ENCODE measurements at regions not wholly inside any gene's neighbourhood (a gene's known extent, or its start where the extent isn't known, plus 50 kb on each side); places are given as distances from the start of the nearest gene placed in this dataset.

DNA sequence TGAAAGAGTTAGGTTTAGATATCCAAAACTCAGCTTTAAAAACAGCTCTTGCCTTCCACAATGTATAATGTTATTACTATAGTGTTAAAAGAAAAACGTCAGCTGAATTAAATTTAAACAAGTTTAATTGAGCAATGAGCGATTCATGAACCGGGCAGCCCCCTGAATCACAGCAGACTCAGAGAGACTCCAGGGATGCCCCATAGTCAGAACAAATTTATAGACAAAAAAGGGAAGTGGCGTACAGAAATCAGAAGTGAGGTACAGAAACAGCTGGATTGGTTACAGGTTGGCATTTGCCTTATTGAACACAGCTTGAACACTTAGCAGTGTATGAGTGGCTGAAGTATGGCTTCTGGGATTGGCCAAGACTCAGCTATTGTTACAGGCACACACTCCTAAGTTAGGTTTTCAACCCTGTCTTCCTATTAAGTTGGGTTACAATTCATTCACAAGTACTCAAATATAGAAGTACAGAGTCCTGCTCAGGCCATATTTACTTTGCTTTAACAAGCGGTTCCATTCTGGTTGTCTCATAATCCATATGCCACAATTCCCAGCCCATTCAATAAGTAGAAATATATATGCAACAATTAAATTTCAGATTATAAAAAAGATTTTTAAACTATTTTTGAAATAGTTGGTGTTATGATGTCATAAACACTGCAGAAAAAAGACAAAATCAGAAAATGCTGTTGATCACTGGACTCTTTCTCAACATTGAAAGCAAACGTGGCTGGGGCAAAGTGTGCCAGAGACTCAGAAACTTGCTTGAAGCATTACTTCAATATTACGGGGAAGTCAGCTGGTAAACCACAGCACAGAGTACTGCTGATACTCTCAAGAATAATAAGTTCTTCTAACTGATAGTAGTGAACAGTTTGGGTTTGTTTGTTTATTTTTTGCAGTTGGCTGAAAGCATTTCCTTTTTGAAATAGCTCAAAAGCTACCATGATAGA, 459.7 kb downstream of the RAB28 start:
- H3K36me3 ChIP-seq (ENCODE audit: insufficient read depth, low read length): no peaks in the 10 kb centered on the region
- no peaks in the 10 kb centered on the region for H3K27me3 Mint-ChIP-seq
- H3K27ac Mint-ChIP-seq: no peak overlapping the region
- no peaks in the 10 kb centered on the region for H3K27me3 ChIP-seq (ENCODE audit: control insufficient read depth in 1 of 2, insufficient read depth in 2 of 2, low read length in 2 of 2)
- no peak overlapping the region for H3K4me3 ChIP-seq (ENCODE audit: low read length)
- ATAC-seq (ENCODE audit: poor library complexity) (no peak), DNase-seq (no peak)
- H3K9me3 Mint-ChIP-seq: peaks cover 8% of the 10 kb centered on the region
- intact Hi-C loops (cut with DNase I, micrococcal nuclease): no loop called here
- no peaks in the 10 kb centered on the region for H3K9me3 ChIP-seq (ENCODE audit: control insufficient read depth in 1 of 2, insufficient read depth in 1 of 2, low read length in 2 of 2)
- H3K4me1 ChIP-seq (ENCODE audit: insufficient read depth, low read length): no peaks in the 10 kb centered on the region
- H3K4me1 Mint-ChIP-seq (ENCODE audit: low read depth): no peaks in the 10 kb centered on the region
- no peak overlapping the region for H3K27ac ChIP-seq (ENCODE audit: low read depth in 1 of 2, low read length in 2 of 2)
- CTCF ChIA-PET: no interaction called here
- TF ChIP-seq, protein P1, sequence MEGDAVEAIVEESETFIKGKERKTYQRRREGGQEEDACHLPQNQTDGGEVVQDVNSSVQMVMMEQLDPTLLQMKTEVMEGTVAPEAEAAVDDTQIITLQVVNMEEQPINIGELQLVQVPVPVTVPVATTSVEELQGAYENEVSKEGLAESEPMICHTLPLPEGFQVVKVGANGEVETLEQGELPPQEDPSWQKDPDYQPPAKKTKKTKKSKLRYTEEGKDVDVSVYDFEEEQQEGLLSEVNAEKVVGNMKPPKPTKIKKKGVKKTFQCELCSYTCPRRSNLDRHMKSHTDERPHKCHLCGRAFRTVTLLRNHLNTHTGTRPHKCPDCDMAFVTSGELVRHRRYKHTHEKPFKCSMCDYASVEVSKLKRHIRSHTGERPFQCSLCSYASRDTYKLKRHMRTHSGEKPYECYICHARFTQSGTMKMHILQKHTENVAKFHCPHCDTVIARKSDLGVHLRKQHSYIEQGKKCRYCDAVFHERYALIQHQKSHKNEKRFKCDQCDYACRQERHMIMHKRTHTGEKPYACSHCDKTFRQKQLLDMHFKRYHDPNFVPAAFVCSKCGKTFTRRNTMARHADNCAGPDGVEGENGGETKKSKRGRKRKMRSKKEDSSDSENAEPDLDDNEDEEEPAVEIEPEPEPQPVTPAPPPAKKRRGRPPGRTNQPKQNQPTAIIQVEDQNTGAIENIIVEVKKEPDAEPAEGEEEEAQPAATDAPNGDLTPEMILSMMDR (IDR thresholded peaks at IDR 0.05): no peak
- no peaks in the 10 kb centered on the region for H3K36me3 Mint-ChIP-seq (ENCODE audit: low read depth)
- POLR2A ChIA-PET: no interaction called here
- no peak overlapping the region for H3K4me3 Mint-ChIP-seq

DNA sequence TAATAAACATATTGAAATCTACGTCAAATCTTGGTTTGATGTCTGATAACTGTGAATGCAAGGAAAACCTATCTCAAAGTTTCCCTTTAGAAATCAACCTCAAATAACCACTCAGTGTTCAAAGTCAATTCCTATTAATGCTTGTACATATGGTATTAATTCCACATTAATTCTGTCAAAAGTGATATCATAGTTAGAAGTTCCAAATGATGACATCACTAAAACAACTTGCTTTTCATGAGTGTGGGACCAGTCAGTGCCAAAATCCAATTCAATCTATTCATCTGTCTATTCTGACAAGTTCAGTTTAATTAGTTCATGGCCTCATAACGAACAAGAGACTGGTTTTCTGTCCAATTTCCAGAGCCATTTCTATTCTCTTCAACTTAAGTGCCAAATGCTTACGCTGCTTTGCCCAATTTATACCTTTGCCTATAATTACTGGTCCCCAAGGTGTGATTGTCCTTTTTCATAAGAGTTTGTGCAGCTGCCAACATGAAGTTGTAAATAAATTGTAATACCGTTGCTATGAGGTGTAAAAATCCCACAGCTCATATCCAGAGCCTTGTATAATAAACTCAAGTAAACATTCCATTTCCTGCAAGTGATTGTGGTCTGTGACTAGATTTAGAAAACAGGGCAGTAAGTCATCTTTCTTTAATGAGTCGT, 476.2 kb downstream of the RAB28 start:
- TF ChIP-seq, protein P1 (IDR thresholded peaks at IDR 0.05): no peak
- ChIA-PET POLR2A (no interaction called here), CTCF (no interaction called here)
- Histone ChIP-seq H3K4me3 (ENCODE audit: low read length) (no peak overlapping the region), H3K9me3 (ENCODE audit: control insufficient read depth in 1 of 2, insufficient read depth in 1 of 2, low read length in 2 of 2) (peaks cover 0 to 3% of the 10 kb centered on the region in 2 experiments), H3K27ac (ENCODE audit: low read depth in 1 of 2, low read length in 2 of 2) (no peak overlapping the region), H3K4me1 (ENCODE audit: insufficient read depth, low read length) (no peaks in the 10 kb centered on the region), H3K27me3 (ENCODE audit: control insufficient read depth in 1 of 2, insufficient read depth in 2 of 2, low read length in 2 of 2) (no peaks in the 10 kb centered on the region), H3K36me3 (ENCODE audit: insufficient read depth, low read length) (no peaks in the 10 kb centered on the region)
- Mint-ChIP-seq H3K4me3 (no peak overlapping the region), H3K36me3 (ENCODE audit: low read depth) (no peaks in the 10 kb centered on the region), H3K4me1 (ENCODE audit: low read depth) (no peaks in the 10 kb centered on the region), H3K27ac (no peak overlapping the region), H3K9me3 (peaks cover 11% of the 10 kb centered on the region), H3K27me3 (peaks cover 3% of the 10 kb centered on the region)
- intact Hi-C loops (cut with DNase I, micrococcal nuclease): no loop called here
- DNase-seq (no peak), ATAC-seq (ENCODE audit: poor library complexity) (no peak)

DNA sequence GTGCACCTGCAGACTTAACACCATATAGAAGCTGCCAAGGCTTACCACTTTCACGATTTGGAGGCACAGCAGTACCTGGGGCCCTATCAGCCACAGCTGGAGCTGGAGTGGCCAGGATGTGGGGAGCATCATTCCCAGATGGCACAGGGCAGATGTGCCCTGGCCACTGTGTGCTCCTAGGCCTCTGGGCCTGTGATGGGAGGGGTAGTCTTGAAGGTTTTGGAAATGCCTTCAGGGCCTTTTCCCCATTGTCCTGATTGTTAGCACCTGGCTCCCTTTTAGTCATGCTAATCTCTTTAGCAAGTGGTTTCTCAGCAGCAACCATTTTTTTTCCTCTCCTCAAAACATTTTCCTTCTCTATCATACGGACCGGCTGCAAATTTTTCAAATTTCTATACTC, 490.2 kb downstream of the RAB28 start:
- ChIA-PET CTCF (no interaction called here), POLR2A (no interaction called here)
- ATAC-seq (ENCODE audit: poor library complexity) (no peak), DNase-seq (no peak)
- no peaks in the 10 kb centered on the region for H3K27me3 Mint-ChIP-seq
- no peaks in the 10 kb centered on the region for H3K4me1 Mint-ChIP-seq (ENCODE audit: low read depth)
- Histone ChIP-seq H3K27ac (ENCODE audit: low read depth in 1 of 2, low read length in 2 of 2) (no peak overlapping the region), H3K4me1 (ENCODE audit: insufficient read depth, low read length) (no peaks in the 10 kb centered on the region), H3K27me3 (ENCODE audit: control insufficient read depth in 1 of 2, insufficient read depth in 2 of 2, low read length in 2 of 2) (no peaks in the 10 kb centered on the region), H3K4me3 (ENCODE audit: low read length) (no peak overlapping the region), H3K9me3 (ENCODE audit: control insufficient read depth in 1 of 2, insufficient read depth in 1 of 2, low read length in 2 of 2) (peaks cover 12 to 14% of the 10 kb centered on the region in 2 experiments), H3K36me3 (ENCODE audit: insufficient read depth, low read length) (no peaks in the 10 kb centered on the region)
- peaks cover 19% of the 10 kb centered on the region for H3K9me3 Mint-ChIP-seq
- no peak overlapping the region for H3K4me3 Mint-ChIP-seq
- no peaks in the 10 kb centered on the region for H3K36me3 Mint-ChIP-seq (ENCODE audit: low read depth)
- intact Hi-C loops (cut with DNase I, micrococcal nuclease): no loop called here
- TF ChIP-seq, protein P1 (IDR thresholded peaks at IDR 0.05): no peak
- no peak overlapping the region for H3K27ac Mint-ChIP-seq
